GM21360 (cell line): ENCODE measurements at regions not wholly inside any gene's neighbourhood (a gene's known extent, or its start where the extent isn't known, plus 50 kb on each side); places are given as distances from the start of the nearest gene placed in this dataset.
"Not testable (repeated sequence)": the region's sequence is repeated elsewhere in the genome, so short reads cannot be mapped to it uniquely, and the experiment has no call there.

Experiments used
- ATAC-seq: cut with Tn5 transposase; IDR thresholded peaks from one replicate; pipeline ENCODE4 v1.9.1; 2021; ENCODE audit warnings: mild to moderate bottlenecking, moderate library complexity; ENCODE audit not compliant: unreplicated experiment

- no peak for ATAC-seq
These were observed 62.6 kb downstream of the DUSP6 start for GRCh38 chr12:89289720-89290119.

- ATAC-seq = no peak
These were observed 63.3 kb downstream of the DUSP6 start for GRCh38 chr12:89288959-89289358.

GRCh38 chr12:89286501-89286900 lies 65.8 kb downstream of the DUSP6 start:
- no peak for ATAC-seq

GRCh38 chr12:89281539-89281867 lies 70.8 kb downstream of the DUSP6 start:
- no peak for ATAC-seq

- no peak for ATAC-seq
These were observed 71.3 kb downstream of the DUSP6 start for GRCh38 chr12:89280833-89281538.

- no peak for ATAC-seq
These were observed 72.8 kb downstream of the DUSP6 start for GRCh38 chr12:89279499-89279898.

GRCh38 chr12:89278862-89279261 lies 73.4 kb downstream of the DUSP6 start:
- no peak for ATAC-seq

GRCh38 chr12:89278169-89278568 lies 74.1 kb downstream of the DUSP6 start:
- no peak for ATAC-seq

GRCh38 chr12:89276860-89277259 lies 75.4 kb downstream of the DUSP6 start:
- no peak for ATAC-seq

GRCh38 chr12:89273525-89273924 lies 78.8 kb downstream of the DUSP6 start:
- no peak for ATAC-seq

- ATAC-seq = no peak
These were observed 81.8 kb downstream of the DUSP6 start for GRCh38 chr12:89270548-89270947.

GRCh38 chr12:89269174-89269573 lies 83.1 kb downstream of the DUSP6 start:
- ATAC-seq = no peak

GRCh38 chr12:89267404-89267803 lies 84.9 kb downstream of the DUSP6 start:
- ATAC-seq = no peak

GRCh38 chr12:89266574-89267188 lies 85.6 kb downstream of the DUSP6 start:
- not testable (repeated sequence) for ATAC-seq

- no peak for ATAC-seq
These were observed 87.5 kb downstream of the DUSP6 start for GRCh38 chr12:89264837-89265236.

- no peak for ATAC-seq
These were observed 88.4 kb downstream of the DUSP6 start for GRCh38 chr12:89263900-89264299.

- ATAC-seq = no peak
These were observed 89.3 kb downstream of the DUSP6 start for GRCh38 chr12:89262855-89263552.

- ATAC-seq = no peak
These were observed 90.3 kb downstream of the DUSP6 start for GRCh38 chr12:89261982-89262381.

GRCh38 chr12:89260841-89261637 lies 91.3 kb downstream of the DUSP6 start:
- no peak for ATAC-seq

- ATAC-seq = no peak
These were observed 92.5 kb downstream of the DUSP6 start for GRCh38 chr12:89259821-89260220.

GRCh38 chr12:89258240-89258969 lies 93.9 kb downstream of the DUSP6 start:
- no peak for ATAC-seq
